ENCODE measurements at regions not wholly inside any gene's neighbourhood (a gene's known extent, or its start where the extent isn't known, plus 50 kb on each side); places are given as distances from the start of the nearest gene placed in this dataset.

DNA sequence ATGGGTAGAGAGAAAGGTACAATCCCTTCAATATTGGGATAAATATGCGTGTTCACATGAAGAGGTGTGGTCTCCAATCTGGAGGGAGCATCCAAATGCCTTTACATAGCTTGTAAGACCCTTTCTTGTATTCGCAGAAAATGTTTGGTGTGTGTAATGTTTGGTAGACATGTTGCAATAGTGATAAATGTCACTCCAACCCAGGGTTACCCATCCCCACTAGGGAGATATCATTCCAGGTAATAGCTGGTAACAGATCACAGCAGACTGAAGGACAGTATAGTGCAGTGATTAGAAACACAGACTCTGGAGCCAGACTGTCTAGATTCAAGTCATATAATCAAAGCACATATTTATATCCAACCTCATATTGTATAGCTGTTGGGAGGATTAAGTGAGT lies 733.6 kb upstream of the TBX3 start:
- TF ChIP-seq SUZ12 (IDR thresholded peaks at IDR 0.05; ENCODE audit: extremely low read depth, insufficient read depth, insufficient read length): no peak
- no peak for TF ChIP-seq ZNF274 (IDR thresholded peaks at IDR 0.05; ENCODE audit: low read depth, low read length)
- TF ChIP-seq YY1 (IDR thresholded peaks at IDR 0.05; ENCODE audit: insufficient read depth, insufficient read length): no peak

Measured in NT2/D1 (cell line).